Adrenal gland (tissue), 9 donors: ENCODE measurements at regions not wholly inside any gene's neighbourhood (a gene's known extent, or its start where the extent isn't known, plus 50 kb on each side); places are given as distances from the start of the nearest gene placed in this dataset.

Experiments used
- DNase-seq, 7 donors: peaks; one replicate each; pipeline ENCODE4 v3.0.0-alpha.2; 2019 to 2020
- H3K27ac ChIP-seq, 5 donors: fragments of 200-600 bp; sonication (generic) in 4 of 5; 1 replicate in 3 of 5; 2 replicates in 2 of 5; pipeline versions ENCODE4 v1.5.1 to v1.8.0; 2016 to 2020; ENCODE audit warnings: mild to moderate bottlenecking in 1 of 5
- H3K27me3 ChIP-seq: fragments of 200-600 bp; 2 replicates; pipeline ENCODE4 v1.8.0; 2021
- H3K36me3 ChIP-seq, 2 donors: fragments of 200-600 bp; replicated peaks in 1 of 2; 1 replicate in 1 of 2; 2 replicates in 1 of 2; pipeline versions ENCODE4 v1.5.1 to v1.8.0; 2018 to 2022
- H3K4me1 ChIP-seq, 2 donors: fragments of 200-600 bp; replicated peaks in 1 of 2; 1 replicate in 1 of 2; 2 replicates in 1 of 2; pipeline versions ENCODE4 v1.5.1 to v1.8.0; 2018 to 2021
- H3K4me3 ChIP-seq, 4 donors: fragments of 200-600 bp; sonication (generic) in 3 of 4; one replicate each; pipeline ENCODE4 v1.5.1; 2016 to 2018
- H3K9me3 ChIP-seq, 3 donors: fragments of 200-600 bp; sonication (generic) in 1 of 3; replicated peaks in 1 of 3; 1 replicate in 2 of 3; 2 replicates in 1 of 3; pipeline versions ENCODE4 v1.5.1 to v1.8.0; 2016 to 2021
- CTCF ChIP-seq, 6 experiments: fragments of 450-650 bp in 4 of 6; fragments of 200-600 bp in 2 of 6; sonication (generic) in 1 of 6; IDR thresholded peaks; 1 replicate in 5 of 6; 2 replicates in 1 of 6; pipeline versions ENCODE4 v1.5.1 to v1.8.0; 2016 to 2021; ENCODE audit warnings: antibody characterized with exemption in 6 of 6, mild to moderate bottlenecking in 2 of 6, moderate library complexity in 1 of 6
- POLR2A ChIP-seq, 2 donors: fragments of 450-650 bp; IDR thresholded peaks; one replicate each; pipeline ENCODE4 v1.6.1; 2017; ENCODE audit warnings: antibody characterized with exemption in 2 of 2, mild to moderate bottlenecking in 2 of 2, moderate library complexity in 1 of 2
- WGBS, 4 donors: extraction: QIAGEN DNeasy Blood & Tissue Kit in 2 of 4; methylation state at CpG; one replicate each; pipeline versions ENCODE4 v1.1.5 to v1.1.7; 2013 to 2017; 5-methylcytosine and 5-hydroxymethylcytosine counted together
- intact Hi-C, 2 donors: fragments of 100-400 bp; cut with DNase I; formaldehyde crosslinking; loops; one replicate each; pipeline versions ENCODE4 v1.14.1 to v1.15.0; 2022 to 2023
- donor health status: healthy with polysubstance abuse.
- donor health status: Bipolar disorder and iron deficiency.
- donor health status: DM: yes; HTN: yes; CAD: no.
- donor health status: DM: no; HTN: no; CAD: no.
- donor health status: DM: no; HTN: no; CAD: no.

GRCh38 chr20:11103866-11104265, 430.1 kb upstream of the JAG1 start:
- Histone ChIP-seq H3K36me3 (no peaks in the 10 kb centered on the region), H3K27me3 (no peaks in the 10 kb centered on the region), H3K27ac (no peak overlapping the region), H3K4me1 (no peaks in the 10 kb centered on the region), H3K9me3 (no peaks in the 10 kb centered on the region), H3K4me3 (no peak overlapping the region)
- DNase-seq: no peak
- intact Hi-C loops: no loop called here
- 70 to 88% (median 82%) methylated on average over 1 of the region's 1 CpG for WGBS, 4 donors
- no peak for TF ChIP-seq POLR2A (IDR thresholded peaks at IDR 0.05)
- TF ChIP-seq CTCF (IDR thresholded peaks at IDR 0.05): no peak

GRCh38 chr20:11108102-11108810, 434.5 kb upstream of the JAG1 start:
- H3K9me3 ChIP-seq: no peaks in the 10 kb centered on the region
- DNase-seq: no peak
- no peaks in the 10 kb centered on the region for H3K27me3 ChIP-seq
- no peak overlapping the region for H3K4me3 ChIP-seq
- TF ChIP-seq CTCF (IDR thresholded peaks at IDR 0.05): no peak
- TF ChIP-seq POLR2A (IDR thresholded peaks at IDR 0.05): no peak
- WGBS, 4 donors: 59 to 76% (median 64%) methylated on average over 4 of the region's 4 CpGs
- H3K4me1 ChIP-seq: no peaks in the 10 kb centered on the region
- no peaks in the 10 kb centered on the region for H3K36me3 ChIP-seq
- intact Hi-C loops: no loop called here
- no peak overlapping the region for H3K27ac ChIP-seq

- H3K27me3 ChIP-seq: no peaks in the 10 kb centered on the region
- H3K27ac ChIP-seq: no peak overlapping the region
- H3K4me3 ChIP-seq: no peak overlapping the region
- intact Hi-C loops: no loop called here
- TF ChIP-seq CTCF (IDR thresholded peaks at IDR 0.05) (no peak), POLR2A (IDR thresholded peaks at IDR 0.05) (no peak)
- 71 to 79% (median 76%) methylated on average over 4 of the region's 4 CpGs for WGBS, 4 donors
- H3K36me3 ChIP-seq: no peaks in the 10 kb centered on the region
- DNase-seq: no peak
- H3K9me3 ChIP-seq: no peaks in the 10 kb centered on the region
- H3K4me1 ChIP-seq: no peaks in the 10 kb centered on the region
Measured at GRCh38 chr20:11110535-11110934, 436.7 kb upstream of the JAG1 start.

- Histone ChIP-seq H3K27me3 (no peaks in the 10 kb centered on the region), H3K36me3 (no peaks in the 10 kb centered on the region), H3K27ac (no peak overlapping the region), H3K9me3 (no peaks in the 10 kb centered on the region), H3K4me1 (no peaks in the 10 kb centered on the region), H3K4me3 (no peak overlapping the region)
- TF ChIP-seq POLR2A (IDR thresholded peaks at IDR 0.05) (no peak), CTCF (IDR thresholded peaks at IDR 0.05) (no peak)
- no peak for DNase-seq
- intact Hi-C loops: no loop called here
- WGBS, 4 donors: 69 to 77% (median 74%) methylated on average over 2 of the region's 2 CpGs
Measured at GRCh38 chr20:11111191-11111590, 437.4 kb upstream of the JAG1 start.
